ENCODE measurements at regions not wholly inside any gene's neighbourhood (a gene's known extent, or its start where the extent isn't known, plus 50 kb on each side); places are given as distances from the start of the nearest gene placed in this dataset.
"Not testable (repeated sequence)": the region's sequence is repeated elsewhere in the genome, so short reads cannot be mapped to it uniquely, and the experiment has no call there.

- Histone ChIP-seq H3K36me3 (no peaks in the 10 kb centered on the region), H3K4me1 (ENCODE audit: control insufficient read depth in 1 of 2, low read depth in 2 of 2) (no peaks in the 10 kb centered on the region), H3K4me3 (no peak overlapping the region), H3K9me3 (no peaks in the 10 kb centered on the region), H3K27ac (no peak overlapping the region), H3K27me3 (replicated peaks; ENCODE audit: insufficient read depth) (no peaks in the 10 kb centered on the region)
- DNase-seq (ENCODE audit: low spot score): no peak
- ATAC-seq (ENCODE audit: insufficient number of reproducible peaks, low FRiP score, low read depth): no peak
- TF ChIP-seq CTCF (IDR thresholded peaks at IDR 0.05): no peak
Measured at GRCh38 chr14:48615618-48616017, 940.2 kb upstream of the MDGA2 start.

DNA sequence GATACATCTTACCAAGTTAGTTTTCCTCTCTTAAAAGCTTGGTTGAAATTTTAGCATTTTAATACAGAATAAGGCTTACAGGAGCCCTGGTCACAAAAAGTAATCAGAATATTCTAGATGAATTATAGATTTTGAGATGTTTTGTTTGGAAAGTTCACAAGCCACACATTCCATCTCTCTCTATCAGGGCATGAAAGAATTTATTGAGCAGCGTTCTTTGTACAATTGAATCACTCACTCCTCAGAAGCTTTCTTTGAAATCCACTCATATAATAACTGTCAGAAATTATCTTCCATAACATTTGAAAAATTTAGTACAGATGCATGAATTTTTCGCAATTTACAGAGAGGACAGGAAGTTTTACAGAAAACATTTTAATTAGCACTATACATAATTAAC, 938.6 kb upstream of the MDGA2 start:
- no peak for ATAC-seq (ENCODE audit: insufficient number of reproducible peaks, low FRiP score, low read depth)
- no peaks in the 10 kb centered on the region for H3K9me3 ChIP-seq
- no peaks in the 10 kb centered on the region for H3K4me1 ChIP-seq (ENCODE audit: control insufficient read depth in 1 of 2, low read depth in 2 of 2)
- no peak overlapping the region for H3K4me3 ChIP-seq
- H3K36me3 ChIP-seq: no peaks in the 10 kb centered on the region
- no peak for TF ChIP-seq CTCF (IDR thresholded peaks at IDR 0.05)
- H3K27ac ChIP-seq: no peak overlapping the region
- no peaks in the 10 kb centered on the region for H3K27me3 ChIP-seq (replicated peaks; ENCODE audit: insufficient read depth)
- no peak for DNase-seq (ENCODE audit: low spot score)

- H3K9me3 ChIP-seq; H3K27ac ChIP-seq; ATAC-seq (ENCODE audit: insufficient number of reproducible peaks, low FRiP score, low read depth); H3K4me1 ChIP-seq (ENCODE audit: control insufficient read depth in 1 of 2, low read depth in 2 of 2); H3K27me3 ChIP-seq (replicated peaks; ENCODE audit: insufficient read depth); H3K36me3 ChIP-seq; DNase-seq (ENCODE audit: low spot score); H3K4me3 ChIP-seq: not testable (repeated sequence)
Measured at GRCh38 chr14:48606960-48607359, 931.6 kb upstream of the MDGA2 start.

DNA sequence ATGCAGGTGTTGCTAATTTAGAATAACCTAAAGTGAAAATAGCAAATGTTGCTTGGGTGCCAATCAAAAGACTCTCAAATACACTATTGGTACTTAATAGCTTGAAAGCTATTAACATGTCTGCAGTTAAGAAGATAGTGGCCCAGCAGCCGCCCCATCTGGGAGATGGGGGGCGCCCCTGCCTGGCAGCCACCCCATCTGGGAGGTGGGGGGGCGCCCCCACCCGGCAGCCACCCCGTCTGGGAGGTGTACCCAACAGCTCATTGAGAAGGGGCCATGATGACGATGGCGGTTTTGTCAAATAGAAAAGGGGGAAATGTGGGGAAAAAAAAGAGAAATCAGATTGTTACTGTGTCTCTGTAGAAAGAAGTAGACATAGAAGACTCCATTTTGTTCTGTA, 923.1 kb upstream of the MDGA2 start:
- Histone ChIP-seq H3K9me3 (no peaks in the 10 kb centered on the region), H3K27me3 (replicated peaks; ENCODE audit: insufficient read depth) (no peaks in the 10 kb centered on the region), H3K4me3 (no peak overlapping the region), H3K27ac (no peak overlapping the region), H3K36me3 (no peaks in the 10 kb centered on the region), H3K4me1 (ENCODE audit: control insufficient read depth in 1 of 2, low read depth in 2 of 2) (no peaks in the 10 kb centered on the region)
- ATAC-seq (ENCODE audit: insufficient number of reproducible peaks, low FRiP score, low read depth) (no peak), DNase-seq (ENCODE audit: low spot score) (no peak)
- TF ChIP-seq CTCF (IDR thresholded peaks at IDR 0.05): no peak

DNA sequence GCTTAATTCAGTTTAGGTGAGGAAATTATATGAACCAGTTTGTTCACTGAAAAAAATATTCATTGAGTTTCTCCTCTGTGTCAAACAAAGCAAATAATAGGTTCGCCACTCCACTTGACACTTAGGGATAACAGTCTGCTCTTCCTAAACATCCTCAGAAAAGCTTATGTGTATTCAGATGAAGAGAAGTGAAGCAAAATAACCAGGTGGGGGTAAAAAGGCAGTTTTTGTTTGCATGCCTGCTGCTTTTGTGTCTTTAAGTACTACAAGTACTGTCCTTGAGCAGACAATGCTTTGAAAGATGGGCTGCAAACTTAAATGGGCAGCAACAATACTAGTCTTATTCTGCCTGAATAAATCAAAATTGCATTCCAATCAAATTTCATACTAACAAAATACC, 910.7 kb upstream of the MDGA2 start:
- Histone ChIP-seq H3K4me3 (no peak overlapping the region), H3K36me3 (no peaks in the 10 kb centered on the region), H3K4me1 (ENCODE audit: control insufficient read depth in 1 of 2, low read depth in 2 of 2) (no peaks in the 10 kb centered on the region), H3K27ac (no peak overlapping the region), H3K27me3 (replicated peaks; ENCODE audit: insufficient read depth) (no peaks in the 10 kb centered on the region), H3K9me3 (no peaks in the 10 kb centered on the region)
- TF ChIP-seq CTCF (IDR thresholded peaks at IDR 0.05): no peak
- ATAC-seq (ENCODE audit: insufficient number of reproducible peaks, low FRiP score, low read depth) (no peak), DNase-seq (ENCODE audit: low spot score) (no peak)

DNA sequence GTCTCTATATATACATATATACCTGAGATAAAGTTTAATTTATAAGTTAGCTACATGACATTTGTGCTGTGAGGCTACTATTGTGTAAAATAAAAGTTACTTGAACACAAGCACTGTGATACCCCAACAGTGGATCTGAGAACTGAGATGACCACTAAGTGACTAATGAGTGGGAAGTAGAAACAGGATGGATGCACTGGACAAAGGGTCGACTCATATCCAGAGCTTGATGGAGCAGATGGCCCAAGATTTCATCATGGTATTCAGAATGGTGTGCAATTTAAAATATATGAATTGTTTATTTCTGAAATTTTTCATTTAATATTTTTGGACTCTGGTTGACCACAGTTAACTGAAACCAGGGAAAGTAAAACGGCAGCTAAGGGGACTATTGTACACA, 908.6 kb upstream of the MDGA2 start:
- Histone ChIP-seq H3K27ac (no peak overlapping the region), H3K9me3 (no peaks in the 10 kb centered on the region), H3K36me3 (no peaks in the 10 kb centered on the region), H3K4me3 (no peak overlapping the region), H3K27me3 (replicated peaks; ENCODE audit: insufficient read depth) (no peaks in the 10 kb centered on the region), H3K4me1 (ENCODE audit: control insufficient read depth in 1 of 2, low read depth in 2 of 2) (no peaks in the 10 kb centered on the region)
- no peak for ATAC-seq (ENCODE audit: insufficient number of reproducible peaks, low FRiP score, low read depth)
- DNase-seq (ENCODE audit: low spot score): no peak
- TF ChIP-seq CTCF (IDR thresholded peaks at IDR 0.05): no peak
